IMR-90 (cell line): ENCODE measurements at regions not wholly inside any gene's neighbourhood (a gene's known extent, or its start where the extent isn't known, plus 50 kb on each side); places are given as distances from the start of the nearest gene placed in this dataset.

Source experiments
- ATAC-seq: fragments of 200-7000 bp; cut with Tn5 transposase; 2 replicates; pipeline ENCODE4 v1.9.1; 2020; ENCODE audit warnings: low read depth, mild to moderate bottlenecking, moderate library complexity
- BruUV-seq: library from RNA; stranded (reverse); fragments of 400-500 nt; replicated peaks from 2 replicates; lab custom pipeline; 2021; lab: Mats Ljungman, UMichigan
- CTCF ChIA-PET: fragments of 300-600 bp; formaldehyde crosslinking; extraction: SDS; loops from one replicate; lab custom pipeline; 2021; ENCODE audit warnings: antibody characterized with exemption; lab: Yijun Ruan, JAX
- POLR2A ChIA-PET: fragments of 300-600 bp; sonication (Branson Sonifier 250); formaldehyde crosslinking; loops from one replicate; lab custom pipeline; 2022; ENCODE audit warnings: antibody characterized with exemption; ENCODE audit not compliant: unreplicated experiment; lab: Charles Lee
- DNase-seq: peaks from one replicate; pipeline ENCODE4 v3.0.0; 2013
- H2AFZ ChIP-seq: replicated peaks from 2 replicates; pipeline ENCODE3; 2013; ENCODE audit warnings: low read length, mild to moderate bottlenecking; ENCODE audit not compliant: poor library complexity
- H2AK5ac ChIP-seq: 2 replicates; pipeline ENCODE4 v1.6.1; 2013; ENCODE audit warnings: low read depth, low read length, inconsistent platforms
- H2AK9ac ChIP-seq: replicated peaks from 2 replicates; pipeline ENCODE3; 2013; ENCODE audit warnings: mild to moderate bottlenecking, low read depth, low read length, moderate library complexity; ENCODE audit not compliant: poor library complexity
- H2BK120ac ChIP-seq: 2 replicates; pipeline ENCODE4 v1.6.1; 2013; ENCODE audit warnings: low read depth, low read length, inconsistent platforms
- H2BK15ac ChIP-seq: 3 replicates; pipeline ENCODE4 v1.6.1; 2013; ENCODE audit warnings: low read depth, low read length, inconsistent platforms
- H2BK20ac ChIP-seq: 2 replicates; pipeline ENCODE4 v1.6.1; 2013; ENCODE audit warnings: low read depth, mild to moderate bottlenecking, inconsistent platforms, low read length, moderate library complexity
- H2BK5ac ChIP-seq: 2 replicates; pipeline ENCODE4 v1.6.1; 2013; ENCODE audit warnings: mild to moderate bottlenecking, low read depth, low read length, inconsistent platforms; ENCODE audit not compliant: poor library complexity, severe bottlenecking
- H3K14ac ChIP-seq: replicated peaks from 2 replicates; pipeline ENCODE4 v1.6.1; 2013; ENCODE audit warnings: low read depth, low read length, inconsistent platforms
- H3K18ac ChIP-seq: 2 replicates; pipeline ENCODE4 v1.6.1; 2013; ENCODE audit warnings: low read depth, low read length, control low read depth
- H3K23ac ChIP-seq: 2 replicates; pipeline ENCODE4 v1.6.1; 2013; ENCODE audit warnings: low read depth, low read length, inconsistent platforms
- H3K27ac ChIP-seq: 2 replicates; pipeline ENCODE4 v1.5.1; 2013; ENCODE audit warnings: mild to moderate bottlenecking, control low read depth, low read length; ENCODE audit not compliant: insufficient read depth
- H3K27me3 ChIP-seq: 2 replicates; pipeline ENCODE4 v1.6.1; 2013; ENCODE audit warnings: low read length; ENCODE audit not compliant: control insufficient read depth, insufficient read depth
- H3K36me3 ChIP-seq: 2 replicates; pipeline ENCODE4 v1.6.1; 2013; ENCODE audit warnings: low read length, mixed read lengths; ENCODE audit not compliant: control insufficient read depth, insufficient read depth
- H3K4ac ChIP-seq: 2 replicates; pipeline ENCODE4 v1.6.1; 2013; ENCODE audit warnings: low read depth, low read length, inconsistent platforms
- H3K4me1 ChIP-seq: 2 replicates; pipeline ENCODE4 v1.6.1; 2013; ENCODE audit warnings: low read length, mixed read lengths; ENCODE audit not compliant: control insufficient read depth, insufficient read depth
- H3K4me2 ChIP-seq: 2 replicates; pipeline ENCODE4 v1.6.1; 2013; ENCODE audit warnings: low read depth, mild to moderate bottlenecking, control low read depth, low read length, moderate library complexity
- H3K4me3 ChIP-seq: 2 replicates; pipeline ENCODE4 v1.5.1; 2013; ENCODE audit warnings: low read depth, mild to moderate bottlenecking, control low read depth, low read length, moderate library complexity; ENCODE audit not compliant: insufficient read depth
- H3K56ac ChIP-seq: 2 replicates; pipeline ENCODE4 v1.6.1; 2013; ENCODE audit warnings: low read length, inconsistent platforms; ENCODE audit not compliant: insufficient read depth; ENCODE audit errors: extremely low read depth
- H3K79me1 ChIP-seq, 2 experiments: 2 replicates each; pipeline ENCODE4 v1.6.1; 2013; ENCODE audit warnings: low read length in 2 of 2, inconsistent platforms in 1 of 2, low read depth in 1 of 2
- H3K9ac ChIP-seq: 2 replicates; pipeline ENCODE4 v1.6.1; 2013; ENCODE audit warnings: low read depth, low read length, control low read depth
- H3K9me1 ChIP-seq: 2 replicates; pipeline ENCODE4 v1.6.1; 2013; ENCODE audit warnings: low read length, inconsistent platforms; ENCODE audit not compliant: insufficient read depth
- H3K9me3 ChIP-seq: 2 replicates; pipeline ENCODE4 v1.6.1; 2013; ENCODE audit warnings: low read length; ENCODE audit not compliant: control insufficient read depth, insufficient read depth
- H4K20me1 ChIP-seq: 2 replicates; pipeline ENCODE4 v1.6.1; 2013; ENCODE audit warnings: low read length, inconsistent platforms; ENCODE audit not compliant: insufficient read depth
- H4K5ac ChIP-seq: 2 replicates; pipeline ENCODE4 v1.6.1; 2013; ENCODE audit warnings: mild to moderate bottlenecking, low read depth, low read length, control low read depth
- H4K8ac ChIP-seq, 2 experiments: 2 replicates each; pipeline ENCODE4 v1.6.1; 2013; ENCODE audit warnings: low read depth in 2 of 2, low read length in 2 of 2, control low read depth in 1 of 2, inconsistent platforms in 1 of 2
- H4K91ac ChIP-seq: 2 replicates; pipeline ENCODE4 v1.6.1; 2013; ENCODE audit warnings: low read depth, low read length, inconsistent platforms; ENCODE audit not compliant: insufficient read depth
- BHLHE40 ChIP-seq: fragments of 150-350 bp; IDR thresholded peaks from 2 replicates; pipeline ENCODE4 v1.6.1; 2016; ENCODE audit warnings: mild to moderate bottlenecking, low read depth, low read length
- CEBPB ChIP-seq: IDR thresholded peaks from 2 replicates; pipeline ENCODE4 v1.6.1; 2012; ENCODE audit warnings: low read depth, low read length, improper control_type of control experiment
- CHD1 ChIP-seq: IDR thresholded peaks from 2 replicates; pipeline ENCODE4 v1.6.1; 2012; ENCODE audit warnings: low read depth, low read length, improper control_type of control experiment
- FOS ChIP-seq: fragments of 150-350 bp; IDR thresholded peaks from 2 replicates; pipeline ENCODE4 v1.6.1; 2016; ENCODE audit warnings: low read depth, low read length
- MAFK ChIP-seq: IDR thresholded peaks from 2 replicates; pipeline ENCODE4 v1.6.1; 2012; ENCODE audit warnings: low read depth, low read length, improper control_type of control experiment
- MAZ ChIP-seq: IDR thresholded peaks from 2 replicates; pipeline ENCODE4 v1.6.1; 2012; ENCODE audit warnings: low read depth, mild to moderate bottlenecking, low read length, improper control_type of control experiment, moderate library complexity, borderline replicate concordance
- MXI1 ChIP-seq: IDR thresholded peaks from 2 replicates; pipeline ENCODE4 v1.6.1; 2012; ENCODE audit warnings: low read depth, mild to moderate bottlenecking, low read length, moderate library complexity, borderline replicate concordance
- NFE2L2 ChIP-seq: fragments of 150-350 bp; IDR thresholded peaks from 2 replicates; pipeline ENCODE4 v1.6.1; 2016; ENCODE audit warnings: low read depth, mild to moderate bottlenecking, low read length
- POLR2A ChIP-seq: IDR thresholded peaks from 2 replicates; pipeline ENCODE4 v1.6.1; 2012; ENCODE audit warnings: mild to moderate bottlenecking, low read depth, low read length
- RAD21 ChIP-seq: IDR thresholded peaks from 2 replicates; pipeline ENCODE4 v1.6.1; 2012; ENCODE audit warnings: low read length, improper control_type of control experiment
- RCOR1 ChIP-seq: IDR thresholded peaks from 2 replicates; pipeline ENCODE4 v1.6.1; 2012; ENCODE audit warnings: mild to moderate bottlenecking, low read length, improper control_type of control experiment; ENCODE audit not compliant: insufficient replicate concordance
- RFX5 ChIP-seq: IDR thresholded peaks from 2 replicates; pipeline ENCODE4 v1.8.0; 2012; ENCODE audit warnings: low read depth, mild to moderate bottlenecking, low read length, moderate library complexity
- SMC3 ChIP-seq: fragments of 150-350 bp; IDR thresholded peaks from 2 replicates; pipeline ENCODE4 v1.6.1; 2016; ENCODE audit warnings: low read depth, mild to moderate bottlenecking, antibody characterized with exemption, low read length, moderate library complexity
- WGBS, 2 experiments: methylation state at CpG; one replicate each; pipeline versions ENCODE4 v1.1.5 to v1.1.7; 2013; ENCODE audit warnings: missing lambda C conversion rate in 2 of 2; ENCODE audit not compliant: insufficient read length in 1 of 2; ENCODE audit errors: extremely low coverage in 2 of 2; 5-methylcytosine and 5-hydroxymethylcytosine counted together
- dilution Hi-C: fragments of 300-500 bp; cut with HindIII; formaldehyde crosslinking; loops from one replicate; pipeline ENCODE4 v1.14.3; 2018; ENCODE audit warnings: low sequenced_read_pairs; ENCODE audit not compliant: unreplicated experiment
- in situ Hi-C: fragments of 300-500 bp; cut with MboI; formaldehyde crosslinking; loops from 3 replicates; pipeline ENCODE4 v1.14.3; 2019; ENCODE audit warnings: low sequenced_read_pairs, inconsistent platforms, mixed read lengths
- intact Hi-C: fragments of 100-400 bp; cut with micrococcal nuclease; formaldehyde crosslinking; loops from 2 replicates; pipeline ENCODE4 v1.10.0; 2022
- TF ChIP-seq, protein P1 (sequence below): fragments of 150-350 bp; IDR thresholded peaks from 2 replicates; pipeline ENCODE4 v1.6.1; 2016; ENCODE audit warnings: low read depth, mild to moderate bottlenecking, low read length, moderate library complexity, borderline replicate concordance
- TF ChIP-seq, protein P2 (sequence below): fragments of 150-350 bp; IDR thresholded peaks from 2 replicates; pipeline ENCODE4 v1.6.1; 2017; ENCODE audit warnings: mild to moderate bottlenecking, antibody characterized with exemption, low read length, low read depth
- TF ChIP-seq, protein P3 (sequence below): conservative IDR thresholded peaks from 2 replicates; pipeline ENCODE4 v1.5.1; 2012; ENCODE audit warnings: mild to moderate bottlenecking, low read depth, low read length, improper control_type of control experiment

DNA sequence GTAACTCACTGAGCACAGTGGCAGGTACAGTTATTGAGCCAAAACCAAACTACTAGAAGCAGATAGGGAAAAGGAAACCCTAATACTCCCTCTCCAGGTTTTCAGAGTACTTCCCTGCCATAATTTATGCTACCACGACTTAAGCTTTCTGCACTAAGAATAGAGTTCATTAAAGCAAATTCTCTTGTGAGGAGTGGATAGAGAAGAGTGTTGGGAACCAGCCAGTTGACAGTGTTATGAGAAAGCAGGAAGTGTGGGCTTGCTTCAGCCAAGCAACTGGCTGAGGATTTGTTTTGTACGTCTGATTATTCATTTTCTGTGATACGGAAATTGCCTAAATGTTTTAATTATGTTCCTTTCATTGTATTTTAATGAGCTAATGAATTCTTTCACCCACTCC is 280.5 kb downstream of the KIF20B start:
- Histone ChIP-seq H4K5ac (no peak overlapping the region), H3K14ac (no peak overlapping the region), H3K23ac (no peak overlapping the region), H2BK15ac (no peak overlapping the region), H3K4ac (no peak overlapping the region), H4K91ac (no peak overlapping the region), H3K36me3 (no peaks in the 10 kb centered on the region), H3K79me1 (no peaks in the 10 kb centered on the region), H3K4me1 (no peaks in the 10 kb centered on the region), H3K27ac (no peak overlapping the region), H2BK5ac (no peak overlapping the region), H3K9me3 (no peaks in the 10 kb centered on the region), H4K20me1 (no peaks in the 10 kb centered on the region), H2AK5ac (no peak overlapping the region), H3K9ac (no peak overlapping the region), H4K8ac (no peak overlapping the region), H2AK9ac (no peak overlapping the region), H3K56ac (no peak overlapping the region), H3K27me3 (no peaks in the 10 kb centered on the region), H3K4me2 (no peak overlapping the region), H3K4me3 (no peak overlapping the region), H3K18ac (no peak overlapping the region), H2BK20ac (no peak overlapping the region), H3K9me1 (no peaks in the 10 kb centered on the region), H2BK120ac (no peak overlapping the region), H2AFZ (no peak overlapping the region)
- in situ Hi-C loops: no loop called here
- no peak for TF ChIP-seq SMC3
- TF ChIP-seq FOS: no peak
- no peak for TF ChIP-seq RFX5
- TF ChIP-seq POLR2A: no peak
- TF ChIP-seq, protein P1, sequence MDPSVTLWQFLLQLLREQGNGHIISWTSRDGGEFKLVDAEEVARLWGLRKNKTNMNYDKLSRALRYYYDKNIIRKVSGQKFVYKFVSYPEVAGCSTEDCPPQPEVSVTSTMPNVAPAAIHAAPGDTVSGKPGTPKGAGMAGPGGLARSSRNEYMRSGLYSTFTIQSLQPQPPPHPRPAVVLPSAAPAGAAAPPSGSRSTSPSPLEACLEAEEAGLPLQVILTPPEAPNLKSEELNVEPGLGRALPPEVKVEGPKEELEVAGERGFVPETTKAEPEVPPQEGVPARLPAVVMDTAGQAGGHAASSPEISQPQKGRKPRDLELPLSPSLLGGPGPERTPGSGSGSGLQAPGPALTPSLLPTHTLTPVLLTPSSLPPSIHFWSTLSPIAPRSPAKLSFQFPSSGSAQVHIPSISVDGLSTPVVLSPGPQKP: no peak
- no peak for TF ChIP-seq RCOR1
- TF ChIP-seq MAZ: no peak
- TF ChIP-seq CHD1: no peak
- TF ChIP-seq, protein P2, sequence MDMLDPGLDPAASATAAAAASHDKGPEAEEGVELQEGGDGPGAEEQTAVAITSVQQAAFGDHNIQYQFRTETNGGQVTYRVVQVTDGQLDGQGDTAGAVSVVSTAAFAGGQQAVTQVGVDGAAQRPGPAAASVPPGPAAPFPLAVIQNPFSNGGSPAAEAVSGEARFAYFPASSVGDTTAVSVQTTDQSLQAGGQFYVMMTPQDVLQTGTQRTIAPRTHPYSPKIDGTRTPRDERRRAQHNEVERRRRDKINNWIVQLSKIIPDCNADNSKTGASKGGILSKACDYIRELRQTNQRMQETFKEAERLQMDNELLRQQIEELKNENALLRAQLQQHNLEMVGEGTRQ: no peak
- no peak for TF ChIP-seq RAD21
- no peak for TF ChIP-seq BHLHE40
- no peak for TF ChIP-seq NFE2L2
- no peak for TF ChIP-seq MAFK
- TF ChIP-seq, protein P3, sequence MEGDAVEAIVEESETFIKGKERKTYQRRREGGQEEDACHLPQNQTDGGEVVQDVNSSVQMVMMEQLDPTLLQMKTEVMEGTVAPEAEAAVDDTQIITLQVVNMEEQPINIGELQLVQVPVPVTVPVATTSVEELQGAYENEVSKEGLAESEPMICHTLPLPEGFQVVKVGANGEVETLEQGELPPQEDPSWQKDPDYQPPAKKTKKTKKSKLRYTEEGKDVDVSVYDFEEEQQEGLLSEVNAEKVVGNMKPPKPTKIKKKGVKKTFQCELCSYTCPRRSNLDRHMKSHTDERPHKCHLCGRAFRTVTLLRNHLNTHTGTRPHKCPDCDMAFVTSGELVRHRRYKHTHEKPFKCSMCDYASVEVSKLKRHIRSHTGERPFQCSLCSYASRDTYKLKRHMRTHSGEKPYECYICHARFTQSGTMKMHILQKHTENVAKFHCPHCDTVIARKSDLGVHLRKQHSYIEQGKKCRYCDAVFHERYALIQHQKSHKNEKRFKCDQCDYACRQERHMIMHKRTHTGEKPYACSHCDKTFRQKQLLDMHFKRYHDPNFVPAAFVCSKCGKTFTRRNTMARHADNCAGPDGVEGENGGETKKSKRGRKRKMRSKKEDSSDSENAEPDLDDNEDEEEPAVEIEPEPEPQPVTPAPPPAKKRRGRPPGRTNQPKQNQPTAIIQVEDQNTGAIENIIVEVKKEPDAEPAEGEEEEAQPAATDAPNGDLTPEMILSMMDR: no peak
- TF ChIP-seq MXI1: no peak
- TF ChIP-seq CEBPB: no peak
- CTCF ChIA-PET: no interaction called here
- BruUV-seq: no TSS peak
- dilution Hi-C loops: no loop called here
- POLR2A ChIA-PET: no interaction called here
- intact Hi-C loops: no loop called here
- WGBS, 2 experiments: no CpG with 5 or more reads among the region's 3 CpGs
- ATAC-seq (no peak), DNase-seq (no peak)
